ENCODE measurements at regions not wholly inside any gene's neighbourhood (a gene's known extent, or its start where the extent isn't known, plus 50 kb on each side); places are given as distances from the start of the nearest gene placed in this dataset.

DNA sequence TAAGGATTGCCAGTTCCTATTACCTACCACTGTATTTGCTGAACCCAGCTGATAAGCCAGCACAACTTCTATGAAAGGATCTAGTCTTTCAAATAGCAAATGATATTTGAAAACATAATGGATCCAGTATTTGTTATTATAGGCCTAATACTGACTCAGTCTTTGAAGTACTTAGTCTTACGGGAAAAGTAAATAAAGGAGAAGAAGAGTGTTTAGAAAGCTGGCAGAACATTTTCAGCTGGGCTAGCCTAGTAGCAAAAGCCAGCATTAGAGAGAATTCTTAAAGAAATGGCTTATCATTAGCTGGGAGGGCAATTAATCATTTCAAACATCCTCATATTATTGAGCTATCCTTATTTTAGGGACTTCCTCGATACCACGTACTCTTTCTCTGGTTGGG is 101.4 kb upstream of the GOLIM4 start:
- H3K4me3 ChIP-seq (replicated peaks; ENCODE audit: insufficient read depth, low read length), result no peak overlapping the region

DNA sequence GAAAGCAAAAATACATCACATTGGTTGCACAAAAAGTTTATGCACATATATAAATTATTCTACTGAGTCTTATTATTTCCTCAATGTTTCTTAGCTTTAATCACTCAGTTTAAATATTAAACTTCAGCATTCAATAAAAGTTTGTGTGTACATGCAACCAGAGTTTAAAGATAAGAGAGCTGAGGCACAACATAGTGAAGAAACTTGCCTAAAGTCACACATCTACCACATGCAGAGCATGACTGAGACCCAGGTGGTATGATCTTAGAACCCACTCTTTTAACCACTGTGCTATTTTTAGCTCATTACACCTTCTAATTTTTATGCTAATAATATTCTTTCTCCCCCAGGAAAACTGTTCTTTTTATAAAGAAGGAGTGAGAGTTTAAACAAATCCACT is 96.1 kb upstream of the GOLIM4 start:
- no peak for TF ChIP-seq POLR2AphosphoS5 (IDR thresholded peaks at IDR 0.05; ENCODE audit: low read depth)
- no peak for TF ChIP-seq GABPA (IDR thresholded peaks at IDR 0.05; ENCODE audit: low read depth)
- TF ChIP-seq, protein P1, sequence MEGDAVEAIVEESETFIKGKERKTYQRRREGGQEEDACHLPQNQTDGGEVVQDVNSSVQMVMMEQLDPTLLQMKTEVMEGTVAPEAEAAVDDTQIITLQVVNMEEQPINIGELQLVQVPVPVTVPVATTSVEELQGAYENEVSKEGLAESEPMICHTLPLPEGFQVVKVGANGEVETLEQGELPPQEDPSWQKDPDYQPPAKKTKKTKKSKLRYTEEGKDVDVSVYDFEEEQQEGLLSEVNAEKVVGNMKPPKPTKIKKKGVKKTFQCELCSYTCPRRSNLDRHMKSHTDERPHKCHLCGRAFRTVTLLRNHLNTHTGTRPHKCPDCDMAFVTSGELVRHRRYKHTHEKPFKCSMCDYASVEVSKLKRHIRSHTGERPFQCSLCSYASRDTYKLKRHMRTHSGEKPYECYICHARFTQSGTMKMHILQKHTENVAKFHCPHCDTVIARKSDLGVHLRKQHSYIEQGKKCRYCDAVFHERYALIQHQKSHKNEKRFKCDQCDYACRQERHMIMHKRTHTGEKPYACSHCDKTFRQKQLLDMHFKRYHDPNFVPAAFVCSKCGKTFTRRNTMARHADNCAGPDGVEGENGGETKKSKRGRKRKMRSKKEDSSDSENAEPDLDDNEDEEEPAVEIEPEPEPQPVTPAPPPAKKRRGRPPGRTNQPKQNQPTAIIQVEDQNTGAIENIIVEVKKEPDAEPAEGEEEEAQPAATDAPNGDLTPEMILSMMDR (IDR thresholded peaks at IDR 0.05; ENCODE audit: insufficient read depth, low read length), result no peak
- no peak for TF ChIP-seq SPI1 (IDR thresholded peaks at IDR 0.05; ENCODE audit: borderline replicate concordance, low read depth)
- TF ChIP-seq, protein P2, sequence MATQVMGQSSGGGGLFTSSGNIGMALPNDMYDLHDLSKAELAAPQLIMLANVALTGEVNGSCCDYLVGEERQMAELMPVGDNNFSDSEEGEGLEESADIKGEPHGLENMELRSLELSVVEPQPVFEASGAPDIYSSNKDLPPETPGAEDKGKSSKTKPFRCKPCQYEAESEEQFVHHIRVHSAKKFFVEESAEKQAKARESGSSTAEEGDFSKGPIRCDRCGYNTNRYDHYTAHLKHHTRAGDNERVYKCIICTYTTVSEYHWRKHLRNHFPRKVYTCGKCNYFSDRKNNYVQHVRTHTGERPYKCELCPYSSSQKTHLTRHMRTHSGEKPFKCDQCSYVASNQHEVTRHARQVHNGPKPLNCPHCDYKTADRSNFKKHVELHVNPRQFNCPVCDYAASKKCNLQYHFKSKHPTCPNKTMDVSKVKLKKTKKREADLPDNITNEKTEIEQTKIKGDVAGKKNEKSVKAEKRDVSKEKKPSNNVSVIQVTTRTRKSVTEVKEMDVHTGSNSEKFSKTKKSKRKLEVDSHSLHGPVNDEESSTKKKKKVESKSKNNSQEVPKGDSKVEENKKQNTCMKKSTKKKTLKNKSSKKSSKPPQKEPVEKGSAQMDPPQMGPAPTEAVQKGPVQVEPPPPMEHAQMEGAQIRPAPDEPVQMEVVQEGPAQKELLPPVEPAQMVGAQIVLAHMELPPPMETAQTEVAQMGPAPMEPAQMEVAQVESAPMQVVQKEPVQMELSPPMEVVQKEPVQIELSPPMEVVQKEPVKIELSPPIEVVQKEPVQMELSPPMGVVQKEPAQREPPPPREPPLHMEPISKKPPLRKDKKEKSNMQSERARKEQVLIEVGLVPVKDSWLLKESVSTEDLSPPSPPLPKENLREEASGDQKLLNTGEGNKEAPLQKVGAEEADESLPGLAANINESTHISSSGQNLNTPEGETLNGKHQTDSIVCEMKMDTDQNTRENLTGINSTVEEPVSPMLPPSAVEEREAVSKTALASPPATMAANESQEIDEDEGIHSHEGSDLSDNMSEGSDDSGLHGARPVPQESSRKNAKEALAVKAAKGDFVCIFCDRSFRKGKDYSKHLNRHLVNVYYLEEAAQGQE (IDR thresholded peaks at IDR 0.05; ENCODE audit: insufficient replicate concordance, low read depth), result no peak
- Histone ChIP-seq H3K27me3 (ENCODE audit: insufficient read depth, poor library complexity, severe bottlenecking) (no peaks in the 10 kb centered on the region), H3K27ac (replicated peaks) (no peak overlapping the region), H3K4me3 (replicated peaks; ENCODE audit: insufficient read depth, low read length) (no peak overlapping the region)
- no peak for DNase-seq (ENCODE audit: low read depth in 1 of 2, low spot score in 1 of 2)

More for the DNA sequence above, 101.4 kb upstream of the GOLIM4 start:
- no peak for TF ChIP-seq POLR2AphosphoS5 (IDR thresholded peaks at IDR 0.05; ENCODE audit: low read depth)
- TF ChIP-seq GABPA (IDR thresholded peaks at IDR 0.05; ENCODE audit: low read depth), result no peak
- no peak for TF ChIP-seq SPI1 (IDR thresholded peaks at IDR 0.05; ENCODE audit: borderline replicate concordance, low read depth)
- TF ChIP-seq, protein P2 (IDR thresholded peaks at IDR 0.05; ENCODE audit: insufficient replicate concordance, low read depth), result no peak
- TF ChIP-seq, protein P1 (IDR thresholded peaks at IDR 0.05; ENCODE audit: insufficient read depth, low read length), result no peak
- Histone ChIP-seq H3K27ac (replicated peaks) (no peak overlapping the region), H3K27me3 (ENCODE audit: insufficient read depth, poor library complexity, severe bottlenecking) (no peaks in the 10 kb centered on the region)
- no peak for DNase-seq (ENCODE audit: low read depth in 1 of 2, low spot score in 1 of 2)

DNA sequence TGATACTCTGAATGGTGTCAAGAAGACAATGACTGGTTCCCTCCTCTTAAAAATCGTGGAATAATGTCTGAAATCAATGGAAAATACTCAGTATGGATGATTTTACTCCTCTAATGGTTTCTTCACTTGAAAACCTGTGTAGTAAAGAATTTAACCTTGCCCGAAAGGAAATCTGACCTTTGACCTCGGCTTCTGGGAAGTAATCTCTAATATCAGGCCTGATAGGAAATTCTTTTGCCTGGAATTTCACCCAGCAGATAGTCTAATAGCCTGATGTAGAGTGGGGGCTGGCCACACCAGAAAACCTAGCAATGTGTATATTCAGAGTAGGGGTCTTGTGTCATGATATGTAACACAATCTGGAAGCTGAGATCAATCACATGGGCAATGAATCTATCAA is 91.5 kb upstream of the GOLIM4 start:
- DNase-seq (ENCODE audit: low read depth in 1 of 2, low spot score in 1 of 2), result no peak
- no peak overlapping the region for H3K4me3 ChIP-seq (replicated peaks; ENCODE audit: insufficient read depth, low read length)
- TF ChIP-seq GABPA (IDR thresholded peaks at IDR 0.05; ENCODE audit: low read depth) (no peak), SPI1 (IDR thresholded peaks at IDR 0.05; ENCODE audit: borderline replicate concordance, low read depth) (no peak), POLR2AphosphoS5 (IDR thresholded peaks at IDR 0.05; ENCODE audit: low read depth) (no peak)
- TF ChIP-seq, protein P2 (IDR thresholded peaks at IDR 0.05; ENCODE audit: insufficient replicate concordance, low read depth), result no peak
- TF ChIP-seq, protein P1 (IDR thresholded peaks at IDR 0.05; ENCODE audit: insufficient read depth, low read length), result no peak
- no peaks in the 10 kb centered on the region for H3K27me3 ChIP-seq (ENCODE audit: insufficient read depth, poor library complexity, severe bottlenecking)
- no peak overlapping the region for H3K27ac ChIP-seq (replicated peaks)

Data from HL-60 (cell line).